ENCODE measurements at regions not wholly inside any gene's neighbourhood (a gene's known extent, or its start where the extent isn't known, plus 50 kb on each side); places are given as distances from the start of the nearest gene placed in this dataset.
"Not testable (repeated sequence)": the region's sequence is repeated elsewhere in the genome, so short reads cannot be mapped to it uniquely, and the experiment has no call there.

- TF ChIP-seq CTCF (IDR thresholded peaks at IDR 0.05; ENCODE audit: borderline replicate concordance, extremely low read depth, low read length, poor library complexity, severe bottlenecking); EZH2 (IDR thresholded peaks at IDR 0.05; ENCODE audit: borderline replicate concordance, low read depth, low read length, severe bottlenecking): not testable (repeated sequence)
Observed at GRCh38 chr10:118420049-118420448, 77.9 kb upstream of the FAM204A start.

All from DND-41 (cell line).